HG03095 (cell line): ENCODE measurements at regions not wholly inside any gene's neighbourhood (a gene's known extent, or its start where the extent isn't known, plus 50 kb on each side); places are given as distances from the start of the nearest gene placed in this dataset.
"Not testable (repeated sequence)": the region's sequence is repeated elsewhere in the genome, so short reads cannot be mapped to it uniquely, and the experiment has no call there.

Experiments
- ATAC-seq: cut with Tn5 transposase; IDR thresholded peaks from one replicate; pipeline ENCODE4 v1.9.1; 2021; ENCODE audit warnings: moderate library complexity; ENCODE audit not compliant: unreplicated experiment

GRCh38 chr6:19892260-19892659 is 55.1 kb downstream of the ID4 start:
- ATAC-seq: no peak

- no peak for ATAC-seq
Measured at GRCh38 chr6:19895866-19896692, 58.9 kb downstream of the ID4 start.

DNA sequence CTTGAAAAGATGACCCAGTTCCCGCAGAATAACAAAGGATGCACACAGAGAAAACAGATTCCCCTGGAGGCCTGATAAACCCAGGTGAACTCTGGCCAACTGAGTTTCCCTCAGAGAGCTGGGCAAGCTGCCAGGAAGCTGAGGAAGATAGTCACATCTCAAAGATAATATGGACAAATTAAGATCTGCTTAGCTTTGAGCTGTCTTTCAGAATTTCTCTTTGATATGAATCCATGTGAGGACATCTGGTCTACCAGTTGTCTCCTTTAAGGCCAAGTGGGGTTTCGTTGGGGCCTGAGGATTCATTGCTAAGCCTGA is 59.5 kb downstream of the ID4 start:
- no peak for ATAC-seq

GRCh38 chr6:19898141-19898740 is 61.1 kb downstream of the ID4 start:
- no peak for ATAC-seq

- ATAC-seq: no peak
Measured at GRCh38 chr6:19902201-19902600, 65.0 kb downstream of the ID4 start.

DNA sequence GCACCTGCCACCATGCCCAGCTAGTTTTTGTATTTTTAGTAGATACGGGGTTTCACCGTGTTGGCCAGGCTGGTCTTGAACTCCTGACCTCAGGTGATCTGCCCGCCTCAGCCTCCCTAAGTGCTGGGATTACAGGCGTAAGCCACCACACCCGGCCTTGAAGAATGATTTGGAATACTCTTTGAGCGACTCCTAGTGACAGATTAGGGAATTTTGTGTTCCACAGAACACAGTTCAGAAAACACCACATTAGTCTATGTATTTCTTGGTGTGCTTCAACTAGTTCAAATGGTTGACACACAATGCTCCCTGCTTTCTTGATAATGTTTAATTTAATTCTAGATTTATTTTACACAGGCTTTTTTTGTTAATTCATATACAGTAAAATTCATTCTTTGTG is 67.2 kb downstream of the ID4 start:
- ATAC-seq: not testable (repeated sequence)

DNA sequence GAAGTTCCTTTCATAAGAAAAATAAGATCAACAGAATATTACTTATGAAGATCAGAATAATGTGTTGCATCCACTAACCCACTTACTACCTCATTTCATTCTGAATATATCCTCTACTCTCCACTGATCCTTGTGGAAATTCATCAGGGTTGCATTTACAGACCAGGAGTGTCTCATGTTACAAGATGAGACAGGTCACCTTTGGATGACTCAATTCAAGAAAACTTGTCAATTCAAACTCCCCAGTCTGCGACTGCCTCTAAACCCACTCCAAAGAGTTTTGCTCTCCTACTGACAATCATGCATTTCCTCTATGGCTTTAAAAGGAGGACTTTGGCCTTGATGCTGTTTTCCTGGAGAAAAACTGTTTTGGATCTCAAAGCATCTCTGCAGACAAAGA is 68.4 kb downstream of the ID4 start:
- ATAC-seq: no peak

GRCh38 chr6:19906171-19906570 is 69.0 kb downstream of the ID4 start:
- ATAC-seq: no peak

- no peak for ATAC-seq
Measured at GRCh38 chr6:19911223-19911622, 74.1 kb downstream of the ID4 start.

DNA sequence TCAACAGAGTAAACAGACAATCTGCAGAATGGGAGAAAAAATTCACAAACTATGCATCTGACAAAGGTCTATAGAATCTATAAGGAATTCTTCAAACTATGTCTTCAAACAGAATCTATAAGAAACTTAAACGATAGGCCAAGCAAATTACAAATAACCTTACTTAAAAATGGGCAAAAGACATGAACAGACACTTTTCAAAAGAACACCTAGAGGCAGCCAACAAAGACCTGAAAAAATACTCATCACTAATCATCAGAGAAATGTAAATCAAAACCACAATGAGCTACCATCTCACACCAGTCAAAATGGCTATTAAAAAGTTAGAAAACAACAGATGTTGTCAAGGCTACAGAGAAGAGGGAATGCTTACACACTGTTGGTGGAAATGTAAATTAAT is 81.3 kb downstream of the ID4 start:
- no peak for ATAC-seq

DNA sequence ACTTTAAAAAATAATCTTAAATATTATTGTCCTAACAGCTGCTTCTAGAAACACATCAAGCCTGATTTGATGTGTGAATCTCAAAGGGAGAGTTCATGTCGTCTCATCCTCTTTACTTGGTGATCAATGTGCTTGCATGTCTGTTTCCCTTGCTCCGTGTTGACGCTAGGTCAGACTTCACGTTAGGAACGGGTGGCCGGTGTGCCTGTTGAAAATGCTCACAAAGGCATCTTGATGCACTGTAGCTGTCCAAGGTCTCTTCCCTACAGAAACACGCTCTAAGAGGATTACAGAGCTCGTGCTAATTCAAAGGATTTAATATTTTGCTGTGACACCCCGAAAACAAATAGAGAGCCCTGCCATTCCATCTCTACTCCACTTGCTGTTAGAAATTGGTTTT is 84.6 kb downstream of the ID4 start:
- no peak for ATAC-seq

DNA sequence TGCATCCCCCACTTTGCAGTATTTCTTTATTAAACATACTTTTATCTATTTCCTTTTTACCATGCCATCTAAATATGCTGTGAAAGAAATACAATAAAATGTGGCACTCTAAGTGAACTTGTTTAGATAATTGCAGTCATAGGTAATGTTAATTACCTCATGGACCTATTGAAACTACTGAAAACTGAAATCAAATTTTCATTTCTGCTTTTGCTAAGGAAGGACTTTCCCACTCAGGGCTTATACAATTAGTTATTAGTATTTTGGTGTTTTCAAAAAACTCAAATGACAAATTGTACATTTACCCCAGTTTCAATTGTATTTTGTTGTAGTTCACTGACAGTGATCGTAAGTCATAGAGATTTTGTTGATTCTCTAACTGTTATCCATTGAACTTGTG is 88.4 kb downstream of the ID4 start:
- ATAC-seq: no peak

GRCh38 chr6:19928461-19928860 is 91.3 kb downstream of the ID4 start:
- no peak for ATAC-seq

- no peak for ATAC-seq
Measured at GRCh38 chr6:19929312-19929711, 92.1 kb downstream of the ID4 start.

GRCh38 chr6:19934996-19935591 is 97.9 kb downstream of the ID4 start:
- no peak for ATAC-seq

DNA sequence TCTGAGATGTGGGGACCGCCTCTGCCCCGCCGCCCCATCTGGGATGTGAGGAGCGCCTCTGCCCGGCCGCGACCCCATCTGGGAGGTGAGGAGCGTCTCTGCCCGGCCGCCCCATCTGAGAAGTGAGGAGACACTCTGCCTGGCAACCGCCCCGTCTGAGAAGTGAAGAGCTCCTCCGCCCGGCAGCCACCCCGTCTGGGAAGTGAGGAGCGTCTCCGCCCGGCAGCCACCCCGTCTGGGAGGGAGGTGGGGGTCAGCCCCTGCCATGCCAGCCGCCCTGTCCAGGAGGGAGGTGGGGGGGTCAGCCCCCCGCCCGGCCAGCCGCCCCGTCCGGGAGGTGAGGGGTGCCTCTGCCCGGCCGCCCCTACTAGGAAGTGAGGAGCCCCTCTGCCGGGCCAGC is 102.2 kb downstream of the ID4 start:
- not testable (repeated sequence) for ATAC-seq

DNA sequence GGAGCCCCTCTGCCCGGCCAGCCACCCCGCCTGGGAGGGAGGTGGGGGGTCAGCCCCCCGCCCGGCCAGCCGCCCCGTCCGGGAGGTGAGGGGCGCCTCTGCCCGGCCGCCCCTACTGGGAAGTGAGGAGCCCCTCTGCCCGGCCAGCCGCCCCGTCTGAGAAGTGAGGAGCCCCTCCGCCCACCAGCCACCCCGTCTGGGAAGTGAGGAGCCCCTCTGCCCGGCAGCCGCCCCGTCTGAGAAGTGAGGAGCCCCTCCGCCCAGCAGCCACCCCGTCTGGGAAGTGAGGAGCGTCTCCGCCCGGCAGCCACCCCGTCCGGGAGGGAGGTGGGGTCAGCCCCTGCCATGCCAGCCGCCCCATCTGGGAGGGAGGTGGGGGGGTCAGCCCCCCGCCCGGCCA is 102.8 kb downstream of the ID4 start:
- not testable (repeated sequence) for ATAC-seq

DNA sequence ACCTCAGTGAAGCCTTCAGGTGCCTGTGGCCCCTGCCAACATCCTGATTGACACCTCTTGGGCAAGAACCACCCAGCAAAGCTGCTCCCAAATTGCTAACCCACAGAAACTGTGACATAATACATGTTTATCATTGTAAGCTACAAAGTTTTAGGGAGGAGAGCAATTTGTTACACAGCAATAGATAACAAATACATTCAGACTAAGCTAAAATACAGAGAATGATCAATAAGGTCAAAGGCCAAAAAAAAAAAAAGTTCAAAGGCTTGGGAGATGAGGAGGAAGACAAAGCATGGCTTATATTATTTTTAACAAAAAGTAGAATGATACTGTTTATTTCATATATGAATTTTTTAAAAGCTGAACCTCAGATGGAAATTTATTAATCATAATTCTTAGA is 105.9 kb downstream of the ID4 start:
- no peak for ATAC-seq

DNA sequence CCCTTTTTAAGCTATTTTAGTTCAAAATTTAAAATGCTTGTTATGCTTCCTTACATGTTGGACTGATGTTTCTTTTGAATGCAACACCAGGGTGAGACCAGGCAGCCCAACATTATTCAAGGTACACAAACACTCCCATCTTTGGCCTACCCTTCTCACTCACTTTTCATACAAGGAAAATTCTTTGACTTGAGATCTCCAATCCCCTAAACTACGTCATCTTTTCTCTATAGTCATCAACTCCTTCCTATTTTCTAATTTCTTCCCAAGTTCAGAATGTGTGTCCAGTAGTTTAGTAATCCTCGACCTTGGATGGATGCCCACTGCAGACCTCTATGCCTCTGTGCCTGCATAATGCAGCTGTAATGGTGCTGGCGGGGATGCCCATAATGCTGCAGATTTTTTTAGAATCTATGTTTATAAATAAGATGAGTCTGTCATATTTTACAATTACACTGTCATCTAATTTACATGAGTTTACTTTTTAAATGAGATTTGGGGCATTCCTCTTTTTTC is 108.7 kb downstream of the ID4 start:
- no peak for ATAC-seq

DNA sequence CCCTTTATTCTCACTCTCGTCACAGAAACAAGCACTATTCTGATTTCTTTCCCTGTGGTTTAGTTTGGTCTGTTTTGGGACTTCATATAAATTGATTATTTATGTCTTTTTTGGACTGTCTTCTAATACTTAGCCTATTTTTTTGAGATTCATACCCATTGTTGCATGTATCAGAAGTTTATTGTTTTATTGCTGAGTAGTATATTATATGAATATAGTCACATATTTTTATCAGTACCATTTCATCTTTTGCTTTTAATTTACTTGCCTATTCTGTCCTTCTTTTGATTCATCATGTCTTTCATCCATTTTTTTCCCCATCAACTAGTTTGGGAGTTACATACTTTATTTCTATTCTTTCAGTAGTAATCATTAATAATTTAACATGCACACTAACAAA is 112.0 kb downstream of the ID4 start:
- ATAC-seq: no peak

DNA sequence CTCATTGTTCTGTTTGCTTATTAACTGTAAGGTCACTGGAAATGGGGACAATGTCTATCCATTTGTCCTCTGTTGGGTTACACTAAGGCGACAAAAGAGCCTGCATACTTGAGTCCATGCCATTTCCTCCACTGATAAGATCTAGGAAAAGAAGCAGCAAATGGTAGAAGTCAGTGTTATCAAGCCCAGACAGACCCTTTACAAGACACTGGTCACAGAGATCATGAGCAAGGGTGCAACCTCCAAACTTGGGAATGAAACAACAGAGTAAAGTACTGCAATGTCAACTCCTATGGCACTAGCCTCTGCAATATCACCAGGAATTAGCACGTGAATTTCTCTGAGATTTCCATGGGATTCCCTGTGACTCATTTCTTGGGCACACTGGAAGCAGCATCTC is 126.9 kb downstream of the ID4 start:
- ATAC-seq: no peak

DNA sequence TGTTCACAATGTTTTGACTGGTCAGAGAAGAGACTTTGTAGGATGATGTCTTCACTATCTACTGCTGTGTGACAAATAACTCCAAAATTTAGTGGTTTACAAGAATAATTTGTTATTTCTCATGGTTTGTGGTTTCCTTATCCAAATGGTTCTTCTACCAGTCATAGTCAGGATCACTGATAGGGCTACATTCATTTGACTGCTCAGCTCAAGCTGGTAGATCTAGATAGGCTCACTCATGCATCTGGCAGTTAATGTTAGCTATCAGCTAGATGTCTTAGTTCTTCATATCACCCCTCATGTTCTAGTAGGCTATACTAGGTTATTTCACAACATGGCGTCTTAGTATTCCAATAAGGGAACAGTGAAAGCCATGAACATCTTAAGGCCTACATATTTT is 131.0 kb downstream of the ID4 start:
- no peak for ATAC-seq
